Upper lobe of left lung (tissue), 4 donors: ENCODE measurements at regions not wholly inside any gene's neighbourhood (a gene's known extent, or its start where the extent isn't known, plus 50 kb on each side); places are given as distances from the start of the nearest gene placed in this dataset.
"Not testable (repeated sequence)": the region's sequence is repeated elsewhere in the genome, so short reads cannot be mapped to it uniquely, and the experiment has no call there.

Source experiments
- CTCF ChIP-seq, 6 experiments: fragments of 450-650 bp in 4 of 6; fragments of 200-600 bp in 2 of 6; sonication (generic) in 2 of 6; IDR thresholded peaks; one replicate each; pipeline ENCODE4 v1.5.1; 2016 to 2019; ENCODE audit warnings: antibody characterized with exemption in 6 of 6
- EP300 ChIP-seq, 4 donors: sonication (generic); formaldehyde crosslinking; IDR thresholded peaks; one replicate each; pipeline ENCODE4 v1.5.1; 2017; ENCODE audit warnings: antibody characterized with exemption in 4 of 4, control low read depth in 2 of 4
- POLR2A ChIP-seq, 4 donors: fragments of 450-650 bp; IDR thresholded peaks; one replicate each; pipeline ENCODE4 v1.5.1; 2016 to 2017; ENCODE audit warnings: antibody characterized with exemption in 4 of 4, mild to moderate bottlenecking in 2 of 4
- POLR2AphosphoS5 ChIP-seq, 2 donors: sonication (generic); formaldehyde crosslinking; IDR thresholded peaks; one replicate each; pipeline ENCODE4 v1.5.1; 2017; ENCODE audit warnings: antibody characterized with exemption in 2 of 2

- TF ChIP-seq CTCF, POLR2A, EP300, POLR2AphosphoS5 (IDR thresholded peaks at IDR 0.05): not testable (repeated sequence)
These were observed 73.1 kb downstream of the ADCYAP1 start for GRCh38 chr18:977732-978131.
